TTC549 (cell line): ENCODE measurements at regions not wholly inside any gene's neighbourhood (a gene's known extent, or its start where the extent isn't known, plus 50 kb on each side); places are given as distances from the start of the nearest gene placed in this dataset.

Source experiments
- FAIRE-seq: peaks from 2 replicates; lab custom pipeline; 2012; peaks lifted over from hg19 to GRCh38; lab: Jason Lieb, UNC

GRCh38 chr4:124536946-124537345 is 175.6 kb downstream of the ANKRD50 start:
- no peak for FAIRE-seq

GRCh38 chr4:124537971-124538370 is 174.6 kb downstream of the ANKRD50 start:
- FAIRE-seq, result no peak

GRCh38 chr4:124540014-124540413 is 172.5 kb downstream of the ANKRD50 start:
- no peak for FAIRE-seq

GRCh38 chr4:124541652-124542420 is 170.7 kb downstream of the ANKRD50 start:
- no peak for FAIRE-seq

GRCh38 chr4:124555959-124556358 is 156.6 kb downstream of the ANKRD50 start:
- no peak for FAIRE-seq

- FAIRE-seq, result no peak
Measured at GRCh38 chr4:124564121-124564520, 148.4 kb downstream of the ANKRD50 start.

- no peak for FAIRE-seq
Measured at GRCh38 chr4:124565371-124565770, 147.2 kb downstream of the ANKRD50 start.

- FAIRE-seq, result no peak
Measured at GRCh38 chr4:124566030-124566429, 146.5 kb downstream of the ANKRD50 start.

- FAIRE-seq, result no peak
Measured at GRCh38 chr4:124573056-124573455, 139.5 kb downstream of the ANKRD50 start.

- no peak for FAIRE-seq
Measured at GRCh38 chr4:124579896-124580295, 132.6 kb downstream of the ANKRD50 start.

- FAIRE-seq, result no peak
Measured at GRCh38 chr4:124583797-124584196, 128.7 kb downstream of the ANKRD50 start.

GRCh38 chr4:124589786-124590185 is 122.7 kb downstream of the ANKRD50 start:
- FAIRE-seq, result no peak

GRCh38 chr4:124590480-124590879 is 122.1 kb downstream of the ANKRD50 start:
- FAIRE-seq, result no peak

GRCh38 chr4:124591637-124592036 is 120.9 kb downstream of the ANKRD50 start:
- FAIRE-seq, result no peak

- FAIRE-seq, result no peak
Measured at GRCh38 chr4:124593494-124593893, 119.0 kb downstream of the ANKRD50 start.

GRCh38 chr4:124594945-124595344 is 117.6 kb downstream of the ANKRD50 start:
- FAIRE-seq, result no peak

GRCh38 chr4:124596816-124597215 is 115.7 kb downstream of the ANKRD50 start:
- no peak for FAIRE-seq

GRCh38 chr4:124610211-124610610 is 102.3 kb downstream of the ANKRD50 start:
- FAIRE-seq, result no peak
